NCI-H187 (cell line): ENCODE measurements at regions not wholly inside any gene's neighbourhood (a gene's known extent, or its start where the extent isn't known, plus 50 kb on each side); places are given as distances from the start of the nearest gene placed in this dataset.
"Not testable (repeated sequence)": the region's sequence is repeated elsewhere in the genome, so short reads cannot be mapped to it uniquely, and the experiment has no call there.

Experiments used
- DNase-seq, 2 experiments: peaks; one replicate each; lab custom pipeline; 2025; lab: John Stamatoyannopoulos, UW

DNA sequence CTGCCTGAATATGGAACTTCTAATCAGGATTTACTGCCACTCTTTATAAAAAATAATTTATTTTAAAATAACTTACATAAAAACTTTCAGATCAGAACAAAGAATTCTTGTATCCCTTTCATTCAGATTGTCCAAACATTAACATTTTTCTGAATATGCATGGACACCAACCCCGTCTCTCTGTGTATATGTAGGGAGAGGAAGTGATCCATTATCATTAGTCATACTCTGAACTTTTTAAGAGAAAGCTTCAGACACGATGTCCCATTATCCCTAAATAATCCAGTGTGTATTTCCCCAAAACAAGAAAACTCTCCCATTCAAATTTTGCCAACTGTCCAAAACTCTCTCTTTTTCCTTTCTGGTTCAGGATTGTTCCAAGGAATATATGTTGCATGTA lies 122.3 kb upstream of the CXADR start:
- no peak for DNase-seq

DNA sequence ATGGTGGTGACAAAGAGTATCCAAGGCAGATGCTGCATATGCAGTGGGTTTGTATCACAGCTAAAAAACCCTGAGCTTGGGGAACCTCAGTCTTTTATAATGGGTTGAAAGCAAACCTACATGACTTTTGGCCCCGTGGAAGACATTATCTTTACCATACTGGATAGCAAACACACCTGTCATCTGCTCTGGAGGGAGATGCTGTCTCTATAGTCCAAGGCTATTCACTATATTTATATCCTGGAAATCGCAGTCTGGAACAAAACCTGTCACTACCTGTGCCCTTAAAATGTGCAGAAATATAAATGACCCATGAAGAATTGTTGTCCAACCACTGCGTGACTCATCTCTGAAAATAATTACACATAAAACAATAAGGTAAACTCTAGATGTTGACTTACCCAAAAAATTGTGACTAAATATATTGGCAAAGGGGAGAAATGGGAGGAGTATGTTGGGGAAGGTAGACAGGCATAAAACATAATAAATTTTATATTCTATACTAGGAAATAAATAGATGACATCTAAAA lies 121.0 kb upstream of the CXADR start:
- no peak for DNase-seq

DNA sequence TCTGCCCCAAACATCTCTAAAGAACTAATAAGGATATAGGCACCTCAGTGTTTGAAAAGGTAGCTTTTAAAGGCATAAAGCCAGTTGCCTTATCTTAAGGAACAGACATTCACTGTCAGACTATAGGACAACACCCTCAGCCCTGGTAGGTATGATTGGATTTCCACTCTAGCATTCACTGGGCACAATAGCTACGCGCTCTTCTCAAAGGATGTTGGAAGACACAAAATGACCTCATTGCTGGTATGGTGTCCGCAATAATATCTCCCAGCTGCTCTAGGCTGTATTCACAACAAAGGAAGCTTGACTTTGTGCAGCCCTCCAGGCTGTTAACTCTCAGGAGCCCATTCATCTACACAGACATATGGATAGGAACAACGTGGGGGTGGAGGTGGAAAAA lies 119.4 kb upstream of the CXADR start:
- peak in 1 of 2 experiments; percentile 8 for DNase-seq

DNA sequence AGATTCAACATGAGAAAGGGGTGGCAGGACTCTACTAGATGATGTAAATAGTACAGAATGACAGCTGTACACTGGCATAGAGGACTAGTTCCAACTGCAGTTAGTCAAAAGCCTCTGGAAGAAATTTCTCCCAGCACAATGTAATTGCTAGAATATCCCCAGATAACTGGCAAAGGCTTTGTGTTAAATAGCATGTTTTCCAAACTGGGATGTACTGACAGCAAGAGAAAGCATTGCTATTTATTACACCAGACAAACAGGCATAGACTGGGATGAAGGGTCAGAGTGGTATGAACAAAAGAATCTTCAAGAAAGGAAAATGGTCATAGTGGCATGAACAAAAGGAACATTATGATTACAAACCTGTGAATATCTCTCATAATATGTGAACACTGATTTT lies 115.9 kb upstream of the CXADR start:
- no peak for DNase-seq

DNA sequence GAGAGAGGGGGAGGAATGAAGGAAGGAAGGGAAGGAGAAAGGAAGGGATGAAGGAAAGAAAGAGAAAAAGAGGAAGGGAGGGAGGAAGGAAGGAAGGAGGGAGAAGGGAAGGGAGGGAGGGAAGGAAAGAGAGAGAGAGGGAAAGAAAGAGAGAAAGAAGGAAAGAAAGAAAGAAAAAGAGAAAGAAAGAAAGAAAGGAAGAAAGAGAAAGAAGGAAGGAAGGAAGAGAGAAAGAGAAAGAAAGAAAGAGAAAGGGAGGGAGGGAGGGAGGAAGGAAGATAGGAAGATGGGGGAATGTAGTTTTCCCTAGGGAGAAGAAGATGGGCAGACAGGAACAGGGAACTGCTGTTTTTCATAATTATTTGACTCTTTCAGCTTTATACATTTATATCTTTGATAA lies 115.1 kb upstream of the CXADR start:
- no peak for DNase-seq

DNA sequence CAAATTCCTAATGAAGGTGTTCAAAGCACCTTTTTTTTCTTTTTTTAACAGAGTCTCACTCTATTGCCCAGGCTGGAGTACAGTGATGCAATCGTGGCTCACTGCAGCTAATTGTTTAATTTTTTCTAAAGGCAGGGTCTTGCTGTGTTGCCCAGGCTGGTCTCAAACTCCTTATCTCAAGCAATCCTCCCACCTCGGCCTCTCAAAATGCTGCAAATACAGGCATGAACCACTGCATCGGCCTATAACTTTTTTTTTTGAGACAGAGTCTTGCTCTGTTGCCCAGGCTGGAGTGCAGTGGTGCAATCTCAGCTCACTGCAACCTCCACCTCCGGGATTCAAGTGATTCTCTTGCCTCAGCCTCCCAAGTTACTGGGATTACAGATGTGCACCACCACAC lies 113.9 kb upstream of the CXADR start:
- not testable (repeated sequence) for DNase-seq

DNA sequence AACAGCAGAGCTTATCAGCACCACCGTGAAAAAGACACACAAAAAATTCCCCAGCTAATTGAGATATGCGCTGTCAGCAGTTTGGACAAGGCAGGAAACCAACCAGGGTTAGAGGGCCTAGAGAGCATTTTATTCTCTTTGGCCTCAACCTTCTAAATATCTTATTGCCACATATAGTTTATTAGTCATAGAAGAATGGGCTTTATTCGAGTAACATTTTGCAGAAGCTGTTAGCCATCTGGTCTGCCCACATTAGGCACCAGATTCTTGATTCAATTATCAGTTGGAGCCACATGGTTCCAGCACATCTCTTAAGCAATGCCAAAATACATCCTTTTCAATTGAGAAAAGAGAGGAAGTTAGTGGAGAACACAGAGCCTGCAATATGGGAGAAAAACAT lies 109.9 kb upstream of the CXADR start:
- DNase-seq = no peak

DNA sequence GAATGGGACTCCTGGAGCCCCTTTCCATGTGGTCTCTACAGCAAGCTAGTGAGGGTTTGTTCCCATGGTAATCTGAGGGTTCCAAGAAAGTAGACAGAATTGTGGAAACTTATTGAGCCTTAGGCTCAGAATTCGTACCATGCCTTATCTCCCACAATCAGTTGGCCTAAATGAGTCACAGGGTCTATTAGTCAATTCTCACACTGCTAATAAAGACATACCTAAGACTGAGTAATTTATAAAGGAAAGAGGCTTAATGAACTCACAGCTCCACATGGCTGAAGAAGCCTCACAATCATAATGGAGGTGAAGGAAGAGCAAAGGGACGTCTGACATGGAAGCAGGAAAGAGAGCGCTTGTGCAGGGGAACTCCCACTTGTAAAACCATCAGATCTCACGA lies 106.6 kb upstream of the CXADR start:
- no peak for DNase-seq

DNA sequence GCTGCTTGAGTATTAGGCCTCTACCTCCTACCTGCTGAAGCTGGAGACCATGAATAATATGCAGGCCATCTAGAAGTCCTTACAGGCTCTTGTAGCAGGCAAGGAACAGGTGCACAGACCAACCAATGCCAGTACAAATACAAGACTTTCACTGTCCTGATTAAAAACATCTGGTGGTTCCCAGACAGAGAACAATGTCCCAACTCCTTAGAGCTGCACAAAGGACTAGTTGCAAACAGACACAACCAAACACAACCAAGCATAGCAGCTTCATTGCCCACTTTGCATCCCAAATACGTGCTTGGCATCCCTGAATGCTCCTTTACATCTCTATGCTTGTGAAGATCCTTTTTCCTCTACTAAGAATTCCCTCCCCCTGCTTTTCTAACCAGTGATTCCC lies 98.1 kb upstream of the CXADR start:
- peak in 1 of 2 experiments; percentile 13 for DNase-seq

DNA sequence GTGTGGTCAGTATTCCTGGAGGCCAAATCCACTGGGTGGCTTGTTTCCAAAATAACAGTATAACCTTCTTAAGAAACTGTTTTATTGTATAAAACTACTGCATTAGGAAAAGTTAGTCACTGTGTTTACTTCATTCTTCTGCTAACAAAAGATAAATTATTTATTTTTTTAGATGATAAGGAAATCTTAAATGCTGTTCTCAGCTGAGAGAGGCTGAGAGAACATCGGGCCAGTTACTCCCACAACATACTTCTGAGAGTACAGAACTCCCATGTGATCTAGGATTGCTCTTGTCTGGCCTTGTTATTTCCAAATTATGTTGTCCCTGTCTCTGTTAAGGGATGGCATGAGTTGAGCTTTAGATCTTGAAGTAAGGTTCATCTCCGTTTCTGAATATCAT lies 96.7 kb upstream of the CXADR start:
- no peak for DNase-seq

DNA sequence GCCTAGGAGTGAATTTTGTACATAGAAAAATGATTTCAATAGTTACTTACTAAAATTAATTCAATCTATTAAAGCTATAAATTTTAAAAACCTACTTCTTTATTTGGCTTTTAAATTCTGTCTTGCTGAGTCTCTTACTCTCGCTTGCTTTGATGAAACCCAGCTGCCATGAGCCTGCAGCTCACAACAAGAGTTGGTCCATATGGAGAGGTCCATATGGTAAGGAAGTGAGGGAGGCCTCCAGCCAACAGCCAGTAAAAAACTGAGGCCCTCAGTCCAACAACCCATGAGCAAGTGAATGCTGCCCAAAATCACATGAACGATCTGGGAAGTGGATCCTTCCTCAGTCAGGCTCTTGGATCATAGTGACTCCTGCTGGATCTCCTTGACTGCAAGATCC lies 89.9 kb upstream of the CXADR start:
- no peak for DNase-seq

DNA sequence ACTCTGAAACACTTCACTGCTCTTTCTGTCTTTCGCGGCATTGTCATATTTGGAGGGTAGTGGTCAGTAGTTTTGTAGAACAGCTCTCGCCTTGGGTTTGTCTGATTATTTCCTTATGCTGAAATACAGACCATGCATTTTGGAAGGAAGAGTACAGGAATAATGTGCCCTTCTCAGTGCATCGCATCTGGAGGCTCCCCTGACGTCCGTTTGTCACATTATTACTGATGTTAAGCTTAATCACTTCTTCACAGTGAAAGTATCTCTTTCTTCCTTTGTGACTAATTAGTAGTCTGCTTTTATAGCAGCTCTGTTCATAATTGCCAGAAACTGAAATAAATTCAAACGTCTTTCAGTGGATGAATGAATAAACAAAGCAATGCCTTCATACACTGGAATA lies 85.7 kb upstream of the CXADR start:
- no peak for DNase-seq

DNA sequence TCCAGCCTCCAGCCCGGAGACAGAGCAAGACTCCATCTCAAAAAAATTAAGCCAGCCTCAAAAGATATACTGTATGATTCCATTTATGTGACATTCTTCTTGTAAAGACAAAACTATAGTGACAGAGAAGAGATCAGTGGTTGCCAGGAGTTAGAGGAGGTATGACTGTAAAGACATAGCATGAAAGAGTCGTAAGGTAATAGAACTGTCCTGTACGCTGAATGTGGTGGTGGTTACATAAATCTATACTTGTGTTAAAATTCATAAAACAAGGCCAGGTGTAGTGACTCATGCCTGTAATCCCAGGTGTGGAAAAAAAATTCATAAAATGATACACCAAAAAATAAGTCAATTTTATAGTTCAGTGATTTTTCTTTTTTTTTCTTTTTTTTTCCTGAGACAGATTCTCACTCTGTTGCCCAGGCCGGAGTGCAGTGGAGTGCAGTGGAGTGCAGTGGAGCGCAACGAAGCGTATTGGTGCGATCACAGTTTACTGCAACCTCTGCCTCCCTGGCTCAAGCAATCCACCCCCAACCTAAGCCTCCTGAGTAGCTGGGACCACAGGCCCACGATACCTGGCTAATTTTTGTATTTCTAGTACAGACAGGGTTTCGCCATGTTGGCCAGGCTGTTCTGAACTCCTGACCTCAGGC lies 84.9 kb upstream of the CXADR start:
- DNase-seq = peak; percentile 52 to 61

DNA sequence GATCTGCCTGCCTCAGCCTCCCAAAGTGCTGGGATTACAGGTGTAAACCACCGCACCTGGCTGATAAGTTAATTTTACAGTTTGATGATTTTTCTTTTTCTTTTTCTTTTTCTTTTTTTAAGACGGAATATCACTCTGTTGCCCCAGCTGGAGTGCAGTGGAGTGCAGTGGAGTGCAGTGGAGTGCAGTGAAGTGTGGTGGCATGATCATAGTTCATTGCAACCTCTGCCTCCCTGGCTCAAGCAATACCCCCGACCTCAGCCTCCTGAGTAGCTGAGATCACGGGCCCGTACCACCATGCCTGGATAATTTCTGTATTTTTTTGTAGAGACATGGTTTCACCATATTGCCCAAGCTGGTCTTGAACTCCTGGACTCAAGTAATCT lies 84.4 kb upstream of the CXADR start:
- DNase-seq = no peak

DNA sequence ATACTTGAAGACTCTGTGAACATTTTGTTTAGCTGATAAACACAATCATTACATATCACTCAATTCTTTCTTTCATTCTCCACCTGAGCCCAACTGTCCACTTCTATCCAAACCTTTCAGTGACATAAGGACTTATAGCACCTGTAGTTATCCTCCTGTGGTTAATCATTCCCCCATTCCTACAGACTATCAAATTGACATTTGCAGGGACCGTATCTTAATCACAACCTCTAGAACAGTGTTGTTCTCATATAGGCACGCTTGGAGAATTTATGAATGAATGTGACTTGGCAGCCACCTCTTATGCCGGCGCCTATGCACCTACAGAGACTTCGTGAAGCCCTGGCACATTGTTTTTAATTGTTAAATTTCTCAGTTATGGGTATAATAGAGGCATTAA lies 83.9 kb upstream of the CXADR start:
- DNase-seq = no peak

DNA sequence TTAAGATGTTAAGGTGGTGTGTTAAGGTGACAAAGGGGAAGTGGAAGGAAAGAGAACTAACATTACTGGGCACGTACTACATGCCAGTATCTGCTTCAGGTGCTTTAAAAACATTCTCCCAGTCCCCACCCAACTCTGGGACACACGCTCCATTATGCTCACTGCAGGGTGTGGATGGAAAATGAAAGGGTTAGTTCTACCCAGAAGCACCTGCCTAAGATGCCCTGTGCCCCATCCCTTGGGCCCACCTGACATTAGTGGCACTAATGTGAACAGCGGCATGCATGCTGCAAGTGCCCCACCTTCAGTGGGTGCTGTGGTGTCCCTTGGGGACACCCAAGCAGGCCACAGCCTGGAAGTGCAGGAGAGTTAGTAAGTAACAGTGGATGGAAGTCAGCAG lies 82.9 kb upstream of the CXADR start:
- DNase-seq = no peak

DNA sequence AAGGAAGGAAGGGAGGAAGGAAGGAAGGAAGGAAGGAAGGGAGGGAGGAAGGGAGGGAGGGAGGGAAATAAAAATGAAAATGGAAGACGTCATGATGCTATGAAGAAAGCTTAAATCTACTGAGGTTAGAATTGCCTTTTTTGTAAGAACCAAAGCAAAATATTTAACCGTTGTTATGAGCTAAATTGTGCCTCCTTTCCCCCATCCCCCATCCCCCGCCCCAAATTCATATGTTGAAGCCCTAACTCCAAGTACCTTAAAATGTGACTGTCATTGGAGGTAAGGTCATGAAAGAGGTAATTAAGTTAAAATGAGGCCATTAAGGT lies 80.1 kb upstream of the CXADR start:
- no peak for DNase-seq

DNA sequence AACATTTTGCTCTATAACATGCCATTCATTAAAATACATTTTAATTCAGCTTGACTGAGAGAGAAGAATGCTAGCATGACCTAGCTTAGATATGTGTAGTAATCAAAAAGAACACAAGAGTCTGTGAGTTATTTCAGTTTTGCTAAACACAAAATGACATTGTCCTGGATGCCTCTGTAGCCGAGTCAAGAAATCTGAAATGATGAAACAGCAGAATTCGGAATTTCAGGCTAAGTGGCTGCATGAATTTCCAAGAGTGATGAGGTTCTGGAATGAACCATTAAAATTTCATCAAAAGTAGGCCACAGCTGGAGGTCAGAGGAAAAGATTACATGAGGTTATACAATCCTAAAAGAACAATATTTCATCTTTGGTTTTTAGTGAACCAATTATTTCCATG lies 79.1 kb upstream of the CXADR start:
- DNase-seq = no peak

DNA sequence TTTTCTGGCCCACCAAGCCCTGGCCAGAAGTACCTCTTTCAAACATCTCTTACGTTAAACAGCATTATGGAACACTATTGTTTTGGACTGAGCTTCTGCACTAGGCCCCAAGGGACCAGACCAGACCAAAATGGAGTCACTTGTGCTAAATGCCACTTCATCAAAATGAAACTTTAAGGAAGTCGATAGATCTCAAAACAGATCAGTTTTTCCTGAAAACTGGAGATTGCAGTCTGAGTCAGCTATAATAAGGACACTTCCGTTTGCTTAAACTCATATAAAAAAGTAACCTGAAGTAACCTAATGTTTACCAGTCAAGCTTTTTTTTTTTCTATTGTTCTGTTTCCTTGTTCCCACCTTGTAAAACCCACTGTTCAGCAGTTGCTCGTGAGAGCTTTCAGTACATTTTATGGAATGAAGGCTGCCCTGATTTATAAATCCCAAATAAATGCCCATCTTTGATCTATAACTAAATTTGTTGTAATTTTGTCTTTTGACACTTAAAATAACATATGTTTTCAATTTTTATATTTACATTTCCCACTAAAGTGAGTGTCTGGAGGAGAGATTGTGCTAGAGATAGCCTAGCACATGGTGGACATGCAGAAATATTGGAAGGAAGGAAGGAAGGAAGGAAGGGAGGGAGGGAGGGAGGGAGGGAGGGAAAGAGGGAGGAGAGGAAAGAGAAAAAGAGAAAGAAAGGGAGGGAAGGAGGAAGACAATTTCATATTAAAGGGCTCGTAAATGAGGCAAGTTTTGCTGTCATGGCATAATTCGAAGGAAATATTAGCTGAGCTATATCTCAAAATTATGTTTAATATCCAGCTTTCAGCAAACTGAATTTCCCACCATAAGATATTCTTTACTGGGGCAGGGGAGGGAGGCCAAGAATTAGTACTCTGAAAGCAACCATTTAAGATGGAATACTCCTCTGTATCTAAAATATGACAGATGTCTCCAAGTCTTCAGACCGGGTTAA lies 77.0 kb upstream of the CXADR start:
- no peak for DNase-seq

DNA sequence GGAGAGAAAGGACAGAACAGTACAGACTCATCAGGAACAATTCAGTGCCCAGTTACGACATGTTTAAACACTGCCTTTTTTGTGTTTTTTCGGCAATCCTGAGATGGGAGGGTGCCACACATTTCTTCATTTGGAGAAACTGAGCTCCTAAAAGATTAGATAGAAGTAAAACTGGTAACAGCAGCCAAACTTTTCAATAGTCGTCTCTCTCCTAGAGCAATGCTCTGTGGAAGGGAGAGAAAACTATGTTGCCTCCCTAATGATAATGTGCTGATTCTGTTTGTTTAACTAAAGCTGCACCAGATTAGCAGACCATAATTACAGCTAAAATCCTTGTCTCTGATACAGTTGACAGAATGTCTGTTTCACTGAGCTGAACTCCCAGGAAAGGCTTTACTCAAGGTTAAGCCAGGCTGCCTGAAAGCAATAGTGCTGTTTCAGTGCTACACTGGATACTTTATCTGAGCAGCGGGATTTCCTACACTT lies 76.2 kb upstream of the CXADR start:
- DNase-seq = no peak

DNA sequence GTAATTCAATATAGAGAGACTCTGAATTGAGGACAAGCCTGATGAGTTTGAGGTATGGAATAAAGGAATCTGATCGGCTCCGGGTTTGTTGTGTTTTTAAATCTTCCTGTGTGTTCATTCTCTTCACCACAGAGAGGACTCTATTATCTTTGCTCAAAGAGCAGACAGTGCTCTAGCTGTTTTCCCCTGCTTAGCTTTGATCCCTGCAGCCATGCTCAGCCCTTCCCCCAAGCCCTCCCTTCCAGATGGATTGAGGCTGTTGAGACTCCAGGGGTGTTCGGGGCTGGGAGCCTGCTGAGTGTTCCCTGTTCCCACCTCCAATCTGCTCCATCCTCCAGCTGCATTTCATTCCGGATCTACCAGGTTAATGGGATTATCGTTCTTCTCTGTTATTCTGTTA lies 74.2 kb upstream of the CXADR start:
- DNase-seq = no peak

DNA sequence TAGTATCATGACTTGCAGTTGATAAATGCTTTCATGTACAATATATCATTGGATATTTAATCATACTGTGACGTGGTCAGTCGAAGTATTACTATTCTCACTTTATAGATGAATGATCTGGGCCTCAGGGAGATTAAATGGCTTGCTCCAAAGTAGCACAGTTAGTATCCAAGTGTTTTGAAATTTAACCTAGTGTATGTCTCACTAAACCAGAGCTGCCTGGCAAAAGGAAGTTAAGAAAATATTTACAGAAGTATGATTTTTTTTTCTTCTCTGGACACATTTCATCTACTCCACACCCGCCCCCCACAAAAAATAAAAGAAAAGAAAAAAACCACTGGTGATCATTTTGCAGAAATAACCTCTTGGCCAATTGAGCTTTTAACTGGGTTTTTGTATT lies 71.9 kb upstream of the CXADR start:
- DNase-seq = no peak

DNA sequence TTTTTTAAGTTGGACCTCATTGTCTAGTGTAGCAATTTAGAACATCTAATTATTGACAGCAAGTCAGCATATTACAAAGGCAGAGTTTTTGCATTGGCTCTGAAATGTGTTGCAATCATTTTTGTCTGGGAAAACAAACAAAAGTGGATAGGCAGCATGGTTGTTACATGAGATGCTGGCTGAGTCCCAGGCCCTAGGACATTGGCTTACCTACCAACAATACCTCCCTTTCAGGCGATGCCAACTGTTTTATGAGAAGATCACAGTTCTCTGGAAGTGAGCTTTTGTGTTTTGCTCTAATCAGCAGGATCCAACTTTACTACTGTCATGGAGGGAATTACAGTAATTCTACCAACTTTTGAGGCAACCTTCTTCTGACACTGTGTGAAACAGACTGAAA lies 71.5 kb upstream of the CXADR start:
- DNase-seq = no peak
